NCI-H69 (cell line): ENCODE measurements at regions not wholly inside any gene's neighbourhood (a gene's known extent, or its start where the extent isn't known, plus 50 kb on each side); places are given as distances from the start of the nearest gene placed in this dataset.

Experiments
- DNase-seq: peaks from one replicate; lab custom pipeline; 2025; lab: John Stamatoyannopoulos, UW

- no peak for DNase-seq
Measured at GRCh38 chr4:45640281-45640680, 483.6 kb downstream of the GABRG1 start.

DNA sequence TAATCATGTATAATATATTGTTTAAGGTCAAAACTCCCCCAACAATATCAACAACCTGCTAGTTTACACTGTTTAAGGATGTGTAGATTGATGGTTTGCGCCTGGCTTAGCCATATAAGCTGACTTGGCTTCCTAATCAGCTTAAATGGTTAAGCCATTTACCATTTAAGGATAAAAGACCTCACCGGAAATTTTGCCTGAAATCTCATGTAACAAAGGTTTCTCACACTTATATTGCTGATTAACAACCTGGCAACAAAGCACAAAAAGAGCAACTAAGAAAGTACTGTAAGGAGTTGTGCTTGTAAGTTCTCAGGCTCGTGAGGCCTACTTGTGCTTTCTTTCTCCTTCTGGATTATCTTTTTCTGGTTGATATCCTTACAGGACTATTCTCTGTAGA lies 485.2 kb downstream of the GABRG1 start:
- no peak for DNase-seq

DNA sequence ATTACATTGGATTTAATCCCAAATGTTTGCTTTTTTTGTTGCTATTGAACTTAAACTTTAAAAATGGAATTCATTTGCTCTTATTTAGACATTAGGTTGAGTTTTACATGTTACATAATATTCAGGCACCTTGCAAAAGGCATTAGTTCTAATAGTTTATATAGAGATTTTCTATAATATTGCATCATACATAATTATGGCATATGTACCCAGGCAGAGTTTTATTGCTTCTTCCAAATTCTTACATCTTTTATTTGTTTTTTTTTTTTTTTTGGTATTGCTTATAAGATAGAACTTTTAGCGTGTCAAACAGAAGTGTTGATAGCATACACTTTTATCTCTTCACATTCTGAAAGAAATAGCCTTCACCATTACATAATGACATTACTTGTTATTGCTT lies 487.7 kb downstream of the GABRG1 start:
- DNase-seq, result no peak

DNA sequence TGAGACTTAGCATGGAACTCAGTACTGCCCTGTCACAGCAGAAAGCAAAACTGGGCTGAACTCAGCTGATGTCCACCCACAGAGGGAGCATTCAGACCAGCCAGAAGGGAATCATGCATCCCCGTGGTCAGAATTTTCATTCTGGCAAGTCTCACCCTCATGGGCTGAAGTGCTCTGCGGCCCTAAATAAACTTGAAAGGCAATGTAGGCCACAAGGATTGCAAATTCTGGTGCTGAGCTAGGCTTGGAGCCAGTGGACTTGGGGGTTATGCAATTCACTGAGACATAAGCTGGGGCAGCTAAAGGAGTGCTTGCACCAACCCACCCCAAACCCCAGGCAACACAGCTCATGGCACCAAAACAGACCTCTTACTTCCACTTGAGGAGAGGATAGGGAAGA lies 494.1 kb downstream of the GABRG1 start:
- no peak for DNase-seq

- no peak for DNase-seq
Measured at GRCh38 chr4:45621971-45622370, 501.9 kb downstream of the GABRG1 start.

- DNase-seq, result no peak
Measured at GRCh38 chr4:45620808-45621207, 503.0 kb downstream of the GABRG1 start.

DNA sequence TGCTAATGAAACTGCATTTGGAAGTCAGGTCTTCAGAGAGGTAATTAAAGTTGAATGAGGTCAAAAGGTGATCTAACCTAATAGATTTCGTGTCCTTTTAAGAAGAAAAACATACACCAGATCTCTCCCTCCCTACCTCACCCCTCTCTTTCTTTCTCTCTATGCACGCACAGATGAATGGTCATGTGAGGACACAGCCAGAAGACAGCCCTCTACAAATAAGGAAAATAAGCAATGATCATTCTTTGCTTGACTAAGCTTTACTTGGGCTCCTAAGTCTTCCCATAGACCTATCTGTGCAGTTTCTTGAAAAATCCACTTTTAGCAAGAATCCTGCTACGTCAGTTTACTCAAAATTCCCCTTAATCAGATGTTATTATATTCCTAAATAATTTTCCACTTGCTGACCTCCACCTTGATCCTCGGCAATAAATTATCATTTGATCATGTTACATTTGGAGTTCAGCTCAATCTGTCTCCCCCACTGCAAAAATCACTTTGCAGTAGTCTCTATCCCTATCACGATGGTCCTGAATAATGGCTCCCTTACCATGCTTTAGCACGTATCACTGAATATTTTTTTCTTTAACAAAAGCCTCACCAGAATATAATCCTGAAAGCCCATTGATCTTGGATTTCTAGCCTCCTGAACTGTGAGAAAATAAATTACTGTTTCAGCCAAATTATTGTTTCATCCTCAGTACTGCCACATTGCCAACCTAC lies 527.3 kb downstream of the GABRG1 start:
- no peak for DNase-seq

GRCh38 chr4:45580334-45580733 lies 543.5 kb downstream of the GABRG1 start:
- peak; percentile 2 for DNase-seq

- no peak for DNase-seq
Measured at GRCh38 chr4:45578874-45579273, 545.0 kb downstream of the GABRG1 start.

GRCh38 chr4:45576275-45576674 lies 547.6 kb downstream of the GABRG1 start:
- DNase-seq, result no peak

- DNase-seq, result no peak
Measured at GRCh38 chr4:45569619-45570018, 554.2 kb downstream of the GABRG1 start.

- DNase-seq, result no peak
Measured at GRCh38 chr4:45568694-45569093, 555.2 kb downstream of the GABRG1 start.

- no peak for DNase-seq
Measured at GRCh38 chr4:45566896-45567603, 556.8 kb downstream of the GABRG1 start.

DNA sequence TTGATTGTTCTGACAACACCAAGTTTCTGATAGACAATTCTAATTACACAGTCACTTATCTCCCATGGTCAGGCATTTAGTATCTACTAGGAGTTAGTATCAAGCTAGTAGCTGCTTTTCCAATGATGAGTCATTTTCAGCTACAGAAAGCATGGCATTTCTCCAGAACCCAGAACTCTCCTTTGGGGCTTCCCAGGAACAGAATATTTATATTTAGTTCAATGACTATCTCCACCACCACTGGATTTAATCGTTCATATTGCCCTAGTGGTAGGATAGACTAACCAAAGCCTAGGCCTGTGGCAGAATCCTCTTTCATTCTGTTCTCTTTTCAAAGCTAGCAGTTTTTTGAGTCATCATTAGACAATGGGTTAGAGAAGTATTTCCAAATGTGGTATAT lies 569.4 kb downstream of the GABRG1 start:
- no peak for DNase-seq

GRCh38 chr4:45550766-45551366 lies 573.0 kb downstream of the GABRG1 start:
- no peak for DNase-seq

- no peak for DNase-seq
Measured at GRCh38 chr4:45539142-45539814, 584.6 kb downstream of the GABRG1 start.

DNA sequence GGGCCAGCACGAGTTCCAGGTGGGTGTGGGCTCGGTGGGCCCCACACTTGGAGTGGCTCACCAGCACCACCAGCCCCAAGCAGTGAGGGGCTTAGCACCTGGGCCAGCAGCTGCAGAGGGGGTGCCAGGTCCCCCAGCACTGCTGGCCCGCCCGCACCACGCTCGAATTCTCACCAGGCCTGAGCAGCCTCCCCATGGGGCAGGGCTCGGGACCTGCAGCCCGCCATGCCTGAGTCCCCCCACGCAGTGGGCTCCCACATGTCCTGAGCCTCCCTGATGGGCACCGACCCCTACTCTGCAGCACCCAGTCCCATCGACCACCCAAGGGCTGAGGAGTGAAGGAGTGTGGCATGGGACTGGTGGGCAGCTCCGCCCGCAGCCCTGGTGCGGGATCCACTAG lies 593.4 kb downstream of the GABRG1 start:
- DNase-seq, result no peak

DNA sequence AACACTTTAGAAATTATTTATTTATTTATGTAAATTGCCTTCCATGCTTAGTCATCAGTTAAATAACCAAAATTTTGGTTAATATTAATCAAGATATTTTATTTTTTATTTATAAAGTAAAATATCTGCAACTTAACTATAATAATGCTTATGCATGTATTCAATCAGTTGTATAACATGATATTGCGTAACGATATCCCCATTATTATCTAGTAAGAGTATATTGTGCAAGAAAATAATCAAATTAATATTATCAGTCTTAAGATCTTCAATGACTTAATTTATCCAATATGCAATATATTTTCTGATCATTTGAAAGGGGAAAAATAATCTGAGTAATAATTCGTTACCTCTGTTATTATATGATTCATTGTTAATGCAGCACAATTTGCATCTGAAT lies 596.7 kb downstream of the GABRG1 start:
- DNase-seq, result no peak

- no peak for DNase-seq
Measured at GRCh38 chr4:45518832-45519231, 605.0 kb downstream of the GABRG1 start.

- no peak for DNase-seq
Measured at GRCh38 chr4:45502471-45502870, 621.4 kb downstream of the GABRG1 start.

DNA sequence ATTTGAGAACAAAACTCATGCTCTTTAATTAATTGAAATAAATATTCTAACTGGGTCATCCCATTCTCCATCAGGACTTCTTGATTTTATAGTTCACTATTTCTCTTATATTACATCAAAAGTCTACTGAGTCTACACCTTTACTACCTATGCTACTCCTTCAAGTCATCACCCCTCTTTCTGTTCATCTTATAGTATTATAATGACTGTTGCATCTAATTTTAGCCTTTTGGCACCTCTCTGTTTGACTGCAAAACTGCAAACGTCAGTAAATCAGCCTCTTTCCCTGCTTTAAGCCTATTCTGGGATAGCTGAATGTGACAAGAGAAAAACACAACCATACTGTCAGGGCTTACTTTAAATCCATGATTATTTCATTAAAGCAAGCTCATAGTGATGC lies 639.1 kb downstream of the GABRG1 start:
- DNase-seq, result no peak

GRCh38 chr4:45482346-45482745 lies 641.5 kb downstream of the GABRG1 start:
- DNase-seq, result no peak

DNA sequence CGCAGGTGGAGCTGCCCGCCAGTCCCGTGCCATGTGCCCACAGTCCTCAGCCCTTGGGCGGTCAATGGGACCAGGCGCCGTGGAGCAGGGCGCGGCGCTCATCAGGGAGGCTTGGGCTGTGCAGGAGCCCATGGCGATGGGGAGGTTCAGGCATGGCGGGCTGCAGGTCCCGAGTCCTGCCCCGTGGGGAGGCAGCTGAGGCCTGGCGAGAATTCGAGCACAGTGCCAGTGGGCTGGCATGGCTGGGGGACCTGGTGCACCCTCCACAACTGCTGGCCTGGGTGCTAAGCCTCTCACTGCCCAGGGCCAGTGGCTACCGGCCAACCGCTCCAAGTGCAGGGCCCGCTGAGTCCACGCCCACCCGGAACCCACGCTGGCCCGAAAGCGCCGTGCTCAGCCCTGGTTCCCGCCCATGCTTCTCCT lies 646.5 kb downstream of the GABRG1 start:
- no peak for DNase-seq
